Lung (tissue), 11 donors: ENCODE measurements at regions not wholly inside any gene's neighbourhood (a gene's known extent, or its start where the extent isn't known, plus 50 kb on each side); places are given as distances from the start of the nearest gene placed in this dataset.

Experiments used
- ATAC-seq: fragments of 200-7000 bp; cut with Tn5 transposase; one replicate; pipeline ENCODE4 v1.9.1; 2020; ENCODE audit warnings: moderate number of reproducible peaks; ENCODE audit not compliant: insufficient read depth, low FRiP score
- DNase-seq, 3 donors: peaks; one replicate each; pipeline ENCODE4 v3.0.0-alpha.2; 2013 to 2017
- H3K27ac ChIP-seq, 2 donors: one replicate each; pipeline ENCODE4 v1.5.1; 2013; ENCODE audit warnings: mild to moderate bottlenecking in 2 of 2, moderate library complexity in 2 of 2, control low read depth in 1 of 2, inconsistent platforms in 1 of 2, low read depth in 1 of 2, low read length in 1 of 2
- H3K27me3 ChIP-seq, 3 donors: one replicate each; pipeline ENCODE4 v1.5.1; 2013; ENCODE audit warnings: low read length in 2 of 3; ENCODE audit not compliant: control insufficient read depth in 3 of 3, insufficient read depth in 3 of 3
- H3K36me3 ChIP-seq, 4 donors: one replicate each; pipeline ENCODE4 v1.5.1; 2013; ENCODE audit warnings: low read length in 4 of 4, mild to moderate bottlenecking in 1 of 4, moderate library complexity in 1 of 4; ENCODE audit not compliant: control insufficient read depth in 4 of 4, insufficient read depth in 4 of 4
- H3K4me1 ChIP-seq, 5 donors: one replicate each; pipeline ENCODE4 v1.5.1; 2013; ENCODE audit warnings: low read length in 5 of 5, mild to moderate bottlenecking in 2 of 5, moderate library complexity in 1 of 5; ENCODE audit not compliant: control insufficient read depth in 5 of 5, insufficient read depth in 5 of 5
- H3K4me3 ChIP-seq: one replicate; pipeline ENCODE4 v1.5.1; 2013; ENCODE audit warnings: mild to moderate bottlenecking, control low read depth, moderate library complexity
- H3K9ac ChIP-seq, 2 donors: one replicate each; pipeline ENCODE4 v1.5.1; 2013; ENCODE audit warnings: low read length in 2 of 2, control low read depth in 1 of 2; ENCODE audit not compliant: insufficient read depth in 1 of 2
- H3K9me3 ChIP-seq, 4 donors: one replicate each; pipeline ENCODE4 v1.5.1; 2013; ENCODE audit warnings: low read length in 3 of 4, mild to moderate bottlenecking in 1 of 4, moderate library complexity in 1 of 4; ENCODE audit not compliant: control insufficient read depth in 4 of 4, insufficient read depth in 3 of 4
- WGBS, 2 donors: extraction: QIAGEN DNeasy Blood & Tissue Kit; methylation state at CpG; one replicate each; pipeline ENCODE4 v1.1.7; 2013; 5-methylcytosine and 5-hydroxymethylcytosine counted together
- TF ChIP-seq, protein P1 (sequence below): IDR thresholded peaks from 2 replicates; pipeline ENCODE4 v1.5.1; 2012; ENCODE audit warnings: mild to moderate bottlenecking; ENCODE audit errors: control extremely low read depth, extremely low read depth
- donor health status: control.
- donor health status: control.
- donor health status: Bipolar disorder and iron deficiency.
- donor health status: healthy.
- donor health status: DM: yes; HTN: yes; CAD: no.

DNA sequence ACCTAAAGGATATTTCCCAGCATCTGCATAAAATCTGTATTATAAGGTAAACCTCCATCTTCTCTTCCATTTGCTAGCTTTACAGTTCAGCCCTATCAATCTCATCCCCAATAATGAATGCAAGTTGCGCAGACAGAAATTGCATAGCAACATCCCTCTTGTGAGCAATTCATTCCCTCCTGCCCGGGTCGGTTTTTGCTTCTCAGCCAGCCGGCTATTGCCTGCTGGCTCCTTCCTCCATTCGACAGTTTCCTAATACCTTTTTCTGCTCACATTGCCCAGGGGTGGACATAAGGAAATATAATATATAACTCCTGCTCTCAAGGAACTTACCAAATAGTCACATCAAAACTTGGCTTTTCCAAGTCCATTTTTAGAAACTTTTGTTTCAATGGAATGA is 125.2 kb downstream of the FGF9 start:
- H3K36me3 ChIP-seq, result no peaks in the 10 kb centered on the region
- H3K27ac ChIP-seq, result no peak overlapping the region
- no peak overlapping the region for H3K9ac ChIP-seq
- no peaks in the 10 kb centered on the region for H3K4me1 ChIP-seq
- TF ChIP-seq, protein P1, sequence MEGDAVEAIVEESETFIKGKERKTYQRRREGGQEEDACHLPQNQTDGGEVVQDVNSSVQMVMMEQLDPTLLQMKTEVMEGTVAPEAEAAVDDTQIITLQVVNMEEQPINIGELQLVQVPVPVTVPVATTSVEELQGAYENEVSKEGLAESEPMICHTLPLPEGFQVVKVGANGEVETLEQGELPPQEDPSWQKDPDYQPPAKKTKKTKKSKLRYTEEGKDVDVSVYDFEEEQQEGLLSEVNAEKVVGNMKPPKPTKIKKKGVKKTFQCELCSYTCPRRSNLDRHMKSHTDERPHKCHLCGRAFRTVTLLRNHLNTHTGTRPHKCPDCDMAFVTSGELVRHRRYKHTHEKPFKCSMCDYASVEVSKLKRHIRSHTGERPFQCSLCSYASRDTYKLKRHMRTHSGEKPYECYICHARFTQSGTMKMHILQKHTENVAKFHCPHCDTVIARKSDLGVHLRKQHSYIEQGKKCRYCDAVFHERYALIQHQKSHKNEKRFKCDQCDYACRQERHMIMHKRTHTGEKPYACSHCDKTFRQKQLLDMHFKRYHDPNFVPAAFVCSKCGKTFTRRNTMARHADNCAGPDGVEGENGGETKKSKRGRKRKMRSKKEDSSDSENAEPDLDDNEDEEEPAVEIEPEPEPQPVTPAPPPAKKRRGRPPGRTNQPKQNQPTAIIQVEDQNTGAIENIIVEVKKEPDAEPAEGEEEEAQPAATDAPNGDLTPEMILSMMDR, result no peak
- H3K27me3 ChIP-seq, result no peaks in the 10 kb centered on the region
- DNase-seq (no peak), ATAC-seq (no peak)
- WGBS, 2 donors, result 79 to 80% methylated on average over 5 of the region's 5 CpGs
- H3K9me3 ChIP-seq, result no peaks in the 10 kb centered on the region
- no peak overlapping the region for H3K4me3 ChIP-seq

DNA sequence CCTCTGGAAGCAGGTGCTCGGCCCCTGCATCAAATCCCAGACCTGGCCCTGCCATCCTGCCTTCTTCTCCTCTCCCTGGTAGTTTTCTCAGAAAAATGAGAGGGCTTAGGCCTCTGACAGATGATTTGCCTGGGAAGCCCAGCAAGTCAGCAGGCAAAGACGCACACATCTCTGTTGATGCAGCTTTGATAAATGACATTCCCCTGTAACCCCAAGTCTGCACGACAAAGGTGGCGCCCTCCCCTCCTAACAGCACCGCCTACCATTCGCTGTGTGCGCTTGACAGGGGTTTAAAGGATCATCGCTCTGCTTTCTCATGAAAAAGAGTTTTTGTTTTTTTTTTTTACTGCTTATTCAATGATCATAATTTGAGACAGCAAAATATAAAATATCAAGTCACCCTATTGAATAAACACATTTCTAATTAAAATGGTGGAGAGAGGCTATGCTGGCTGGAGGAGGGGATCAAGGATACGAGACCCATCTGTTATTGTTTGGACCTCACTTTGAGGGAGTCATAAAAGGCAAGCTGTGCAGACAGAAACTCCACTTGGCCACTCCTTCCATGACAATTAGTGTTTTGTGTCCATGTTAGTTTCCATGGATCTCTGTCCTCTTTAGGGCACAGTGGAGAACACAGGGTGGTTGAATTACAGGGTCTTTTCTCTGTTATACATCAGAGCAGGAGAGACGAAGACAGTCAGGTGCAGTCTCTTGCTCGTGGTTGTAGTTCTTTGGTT is 126.1 kb downstream of the FGF9 start:
- no peak for ATAC-seq
- no peak for DNase-seq
- H3K27ac ChIP-seq, result no peak overlapping the region
- no peak overlapping the region for H3K4me3 ChIP-seq
- TF ChIP-seq, protein P1, result no peak
- no peaks in the 10 kb centered on the region for H3K36me3 ChIP-seq
- no peaks in the 10 kb centered on the region for H3K27me3 ChIP-seq
- no peaks in the 10 kb centered on the region for H3K4me1 ChIP-seq
- no peaks in the 10 kb centered on the region for H3K9me3 ChIP-seq
- WGBS, 2 donors, result 83 to 84% methylated on average over 11 of the region's 11 CpGs
- no peak overlapping the region for H3K9ac ChIP-seq

DNA sequence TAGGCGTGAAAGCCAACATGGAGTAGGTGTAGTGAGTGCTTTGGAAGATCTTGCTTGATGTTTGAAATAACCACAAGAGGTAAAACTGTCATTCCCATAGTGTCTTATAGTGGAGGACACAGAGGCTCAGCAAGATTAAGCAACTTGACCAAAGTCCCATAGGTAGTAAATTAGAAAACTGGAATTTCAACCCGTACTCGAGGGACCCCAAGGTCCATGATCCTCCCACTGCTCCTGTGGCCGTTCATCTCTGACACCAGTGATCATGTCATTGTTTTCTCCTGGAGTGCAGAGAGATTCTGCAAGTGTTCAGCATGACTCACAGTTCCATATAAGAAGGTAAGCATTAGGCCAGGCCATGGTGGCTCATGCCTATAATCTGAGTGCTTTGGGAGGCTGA is 126.9 kb downstream of the FGF9 start:
- Histone ChIP-seq H3K9ac (no peak overlapping the region), H3K4me1 (no peaks in the 10 kb centered on the region), H3K27ac (no peak overlapping the region), H3K36me3 (no peaks in the 10 kb centered on the region), H3K4me3 (no peak overlapping the region), H3K27me3 (no peaks in the 10 kb centered on the region), H3K9me3 (no peaks in the 10 kb centered on the region)
- ATAC-seq, result no peak
- no peak for DNase-seq
- TF ChIP-seq, protein P1, result no peak
- 90 to 93% methylated on average over 4 of the region's 4 CpGs for WGBS, 2 donors

DNA sequence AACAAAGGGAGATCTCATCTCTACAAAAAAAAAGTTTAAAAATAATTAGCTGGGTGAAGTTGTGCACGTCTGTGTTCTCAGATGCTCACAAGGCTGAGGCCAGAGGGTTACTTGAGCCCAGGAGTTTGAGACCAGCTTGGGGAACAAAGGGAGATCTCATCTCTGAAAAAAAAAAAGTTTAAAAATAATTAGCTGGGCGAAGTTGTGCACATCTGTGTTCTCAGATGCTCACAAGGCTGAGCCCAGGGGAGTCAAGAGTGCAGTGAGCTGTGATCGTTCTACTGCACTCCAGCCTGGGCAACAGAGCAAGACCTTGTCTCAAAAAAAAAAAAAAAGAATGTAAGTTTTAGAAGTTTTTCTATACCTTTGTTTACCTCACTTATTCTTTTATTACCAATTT is 127.3 kb downstream of the FGF9 start:
- no peaks in the 10 kb centered on the region for H3K9me3 ChIP-seq
- no peaks in the 10 kb centered on the region for H3K27me3 ChIP-seq
- ATAC-seq (no peak), DNase-seq (no peak)
- no peaks in the 10 kb centered on the region for H3K36me3 ChIP-seq
- H3K4me3 ChIP-seq, result no peak overlapping the region
- no peaks in the 10 kb centered on the region for H3K4me1 ChIP-seq
- TF ChIP-seq, protein P1, result no peak
- 86 to 88% methylated on average over 3 of the region's 3 CpGs for WGBS, 2 donors
- H3K9ac ChIP-seq, result no peak overlapping the region
- H3K27ac ChIP-seq, result no peak overlapping the region
